CD4-positive, CD25-positive, alpha-beta regulatory T cell (primary cell): ENCODE measurements at regions not wholly inside any gene's neighbourhood (a gene's known extent, or its start where the extent isn't known, plus 50 kb on each side); places are given as distances from the start of the nearest gene placed in this dataset.
"Not testable (repeated sequence)": the region's sequence is repeated elsewhere in the genome, so short reads cannot be mapped to it uniquely, and the experiment has no call there.

Source experiments
- ATAC-seq, 2 donors: fragments of 150-1000 bp; cut with Tn5 transposase; one replicate each; pipeline ENCODE4 v1.10.0; 2021; ENCODE audit warnings: low read depth in 2 of 2, moderate number of reproducible peaks in 2 of 2, moderate library complexity in 1 of 2
- DNase-seq, 3 donors: peaks; one replicate each; pipeline versions ENCODE4 v3.0.0 to v3.0.0-alpha.2; 2012 to 2022; ENCODE audit warnings: mixed read lengths in 1 of 3
- H3K27ac ChIP-seq: one replicate; pipeline ENCODE4 v1.7.0; 2013; ENCODE audit warnings: mild to moderate bottlenecking, low read length; ENCODE audit not compliant: insufficient read depth, poor library complexity, severe bottlenecking
- H3K27me3 ChIP-seq: one replicate; pipeline ENCODE4 v1.7.0; 2013; ENCODE audit warnings: low read length; ENCODE audit not compliant: control insufficient read depth, insufficient read depth
- H3K36me3 ChIP-seq: one replicate; pipeline ENCODE4 v1.7.0; 2013; ENCODE audit warnings: mild to moderate bottlenecking, low read length, moderate library complexity; ENCODE audit not compliant: control insufficient read depth, insufficient read depth
- H3K4me1 ChIP-seq: 2 replicates; pipeline ENCODE4 v1.7.0; 2013; ENCODE audit warnings: mild to moderate bottlenecking, low read length; ENCODE audit not compliant: insufficient read depth, control insufficient read depth, poor library complexity, severe bottlenecking
- H3K4me3 ChIP-seq: one replicate; pipeline ENCODE4 v1.7.0; 2013; ENCODE audit warnings: low read depth, mild to moderate bottlenecking, low read length, moderate library complexity
- H3K9me3 ChIP-seq, 2 experiments: 1 replicate in 1 of 2; 2 replicates in 1 of 2; pipeline ENCODE4 v1.7.0; 2013; ENCODE audit warnings: low read length in 2 of 2, mild to moderate bottlenecking in 1 of 2, moderate library complexity in 1 of 2; ENCODE audit not compliant: control insufficient read depth in 2 of 2
- H3K27ac Mint-ChIP-seq, 3 donors: one replicate each; pipeline ENCODE4 v1.8.0; 2020 to 2022; ENCODE audit warnings: mild to moderate bottlenecking in 3 of 3, mixed read lengths in 3 of 3, moderate library complexity in 2 of 3
- H3K27me3 Mint-ChIP-seq: one replicate; pipeline ENCODE4 v1.8.0; 2022; ENCODE audit warnings: mild to moderate bottlenecking, mixed read lengths
- H3K36me3 Mint-ChIP-seq: one replicate; pipeline ENCODE4 v1.8.0; 2020; ENCODE audit warnings: mixed read lengths
- H3K4me1 Mint-ChIP-seq, 4 donors: one replicate each; pipeline ENCODE4 v1.8.0; 2020 to 2022; ENCODE audit warnings: mixed read lengths in 4 of 4, mild to moderate bottlenecking in 1 of 4
- H3K4me3 Mint-ChIP-seq, 4 donors: one replicate each; pipeline ENCODE4 v1.8.0; 2020 to 2022; ENCODE audit warnings: mild to moderate bottlenecking in 4 of 4, mixed read lengths in 4 of 4, moderate library complexity in 3 of 4
- H3K9me3 Mint-ChIP-seq, 7 donors: one replicate each; pipeline ENCODE4 v1.8.0; 2020 to 2022; ENCODE audit warnings: mixed read lengths in 7 of 7, mild to moderate bottlenecking in 3 of 7, moderate library complexity in 2 of 7

DNA sequence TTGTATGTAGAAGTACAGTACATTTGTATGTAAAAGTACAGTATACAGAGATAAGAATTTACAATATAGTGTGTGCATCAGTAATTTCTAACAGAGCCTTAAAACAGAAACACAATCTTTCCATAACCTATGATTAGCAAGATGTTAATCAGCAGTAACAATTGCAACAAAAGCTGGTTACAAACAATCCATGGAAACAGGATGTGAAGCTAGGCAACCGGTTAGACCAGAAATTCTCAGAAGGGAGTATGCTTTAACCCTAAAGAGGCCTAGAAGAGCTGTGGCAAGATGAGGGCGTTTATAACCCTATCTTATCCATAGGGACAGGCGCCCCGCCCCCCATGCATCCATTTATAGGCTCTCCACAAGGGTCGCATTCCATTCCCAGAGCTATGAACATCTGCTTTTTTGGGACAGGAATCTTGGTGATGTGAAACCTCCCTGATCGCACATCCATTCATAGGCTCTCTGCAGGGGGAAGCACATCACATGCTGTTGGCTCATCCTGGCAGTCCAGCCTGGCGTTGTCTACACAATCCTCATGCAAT, 180.3 kb downstream of the PDGFRA start:
- not testable (repeated sequence) for H3K36me3 ChIP-seq, H3K9me3 Mint-ChIP-seq, H3K4me3 ChIP-seq, H3K9me3 ChIP-seq, ATAC-seq, H3K4me3 Mint-ChIP-seq, H3K4me1 ChIP-seq, H3K27me3 Mint-ChIP-seq, H3K27me3 ChIP-seq, DNase-seq, H3K27ac ChIP-seq, H3K36me3 Mint-ChIP-seq, H3K4me1 Mint-ChIP-seq, H3K27ac Mint-ChIP-seq

DNA sequence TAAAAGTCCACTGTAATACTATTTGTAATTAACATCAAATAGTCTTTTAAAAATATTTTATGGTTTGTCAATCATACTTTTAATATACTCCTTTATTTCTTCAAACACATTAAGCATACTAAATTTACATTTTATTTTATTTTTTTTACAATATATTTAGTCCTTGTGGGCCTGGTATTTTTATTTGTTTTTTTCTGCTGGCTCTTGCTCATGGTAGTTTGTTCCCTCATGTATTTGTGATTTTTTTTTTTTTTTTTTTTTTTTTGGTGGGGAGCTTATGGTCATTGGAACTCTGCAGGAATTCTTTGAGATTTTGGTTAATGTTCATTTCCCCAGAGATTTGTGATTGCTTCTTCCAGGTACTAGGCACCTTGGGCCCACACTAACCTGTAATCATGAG, 185.5 kb downstream of the PDGFRA start:
- ATAC-seq (no peak), DNase-seq (no peak)
- H3K36me3 Mint-ChIP-seq = no peaks in the 10 kb centered on the region

DNA sequence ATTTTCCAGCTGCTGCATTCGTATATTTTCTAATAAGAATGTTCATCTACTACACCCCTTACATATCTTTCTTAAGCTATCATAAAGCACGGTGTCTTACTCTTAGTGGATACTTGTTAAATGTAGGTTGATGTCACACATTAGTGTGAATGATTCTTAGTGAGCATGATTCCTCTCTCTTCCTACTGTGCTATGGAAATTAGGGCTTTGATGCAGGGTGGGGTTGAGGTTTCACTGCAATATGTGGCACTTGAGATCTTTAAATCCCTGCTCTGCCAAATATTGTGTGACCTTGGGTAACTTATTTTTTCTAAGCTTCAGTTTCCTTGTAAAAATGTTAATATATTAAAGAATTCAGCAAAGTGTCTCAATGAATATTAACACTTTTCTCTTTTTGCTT, 188.4 kb downstream of the PDGFRA start:
- Histone ChIP-seq H3K27me3 (no peaks in the 10 kb centered on the region), H3K4me1 (no peaks in the 10 kb centered on the region), H3K4me3 (no peak overlapping the region), H3K36me3 (no peaks in the 10 kb centered on the region), H3K9me3 (no peaks in the 10 kb centered on the region), H3K27ac (no peak overlapping the region)
- no peaks in the 10 kb centered on the region for H3K36me3 Mint-ChIP-seq
- no peak for ATAC-seq
- no peak overlapping the region for H3K4me3 Mint-ChIP-seq
- H3K4me1 Mint-ChIP-seq = no peaks in the 10 kb centered on the region
- no peak for DNase-seq
- H3K9me3 Mint-ChIP-seq = peaks cover 0 to 9% (median 4%) of the 10 kb centered on the region in 7 donors
- H3K27me3 Mint-ChIP-seq = no peaks in the 10 kb centered on the region
- H3K27ac Mint-ChIP-seq = no peak overlapping the region

More for the DNA sequence above, 185.5 kb downstream of the PDGFRA start:
- H3K27ac ChIP-seq = no peak overlapping the region
- H3K27me3 Mint-ChIP-seq = no peaks in the 10 kb centered on the region
- no peaks in the 10 kb centered on the region for H3K9me3 ChIP-seq
- no peaks in the 10 kb centered on the region for H3K4me1 ChIP-seq
- no peaks in the 10 kb centered on the region for H3K36me3 ChIP-seq
- H3K9me3 Mint-ChIP-seq = peaks cover 0 to 9% (median 3%) of the 10 kb centered on the region in 7 donors
- no peaks in the 10 kb centered on the region for H3K27me3 ChIP-seq
- H3K27ac Mint-ChIP-seq = no peak overlapping the region
- no peak overlapping the region for H3K4me3 ChIP-seq
- no peak overlapping the region for H3K4me3 Mint-ChIP-seq
- no peaks in the 10 kb centered on the region for H3K4me1 Mint-ChIP-seq

GRCh38 chr4:54418468-54418867, 189.4 kb downstream of the PDGFRA start:
- no peaks in the 10 kb centered on the region for H3K36me3 Mint-ChIP-seq
- H3K27ac Mint-ChIP-seq = no peak overlapping the region
- H3K9me3 Mint-ChIP-seq = peaks cover 0 to 9% (median 3%) of the 10 kb centered on the region in 7 donors
- DNase-seq (no peak), ATAC-seq (no peak)
- H3K27me3 Mint-ChIP-seq = no peaks in the 10 kb centered on the region
- Histone ChIP-seq H3K27ac (no peak overlapping the region), H3K9me3 (no peaks in the 10 kb centered on the region), H3K36me3 (no peaks in the 10 kb centered on the region), H3K4me3 (no peak overlapping the region), H3K27me3 (no peaks in the 10 kb centered on the region), H3K4me1 (no peaks in the 10 kb centered on the region)
- no peak overlapping the region for H3K4me3 Mint-ChIP-seq
- no peaks in the 10 kb centered on the region for H3K4me1 Mint-ChIP-seq

DNA sequence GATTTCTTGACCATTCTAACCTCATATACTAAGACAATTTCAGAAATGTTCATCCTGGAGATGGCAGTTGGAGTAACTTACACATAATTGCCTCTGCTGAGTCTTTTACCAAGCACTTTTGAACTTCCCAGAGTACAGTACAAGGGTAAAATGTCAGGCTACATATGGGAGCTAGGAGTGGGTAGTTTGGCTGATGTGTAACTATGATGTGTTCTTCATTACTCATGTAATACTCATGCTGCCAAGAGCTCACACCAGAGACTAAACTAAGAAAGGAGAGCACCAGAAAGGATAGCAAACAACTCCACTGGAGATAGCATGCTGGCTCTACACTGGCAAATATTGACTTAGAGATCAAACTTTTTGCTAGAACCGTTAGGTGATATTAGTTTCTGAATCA, 194.0 kb downstream of the PDGFRA start:
- Histone ChIP-seq H3K9me3 (no peaks in the 10 kb centered on the region), H3K4me1 (no peaks in the 10 kb centered on the region), H3K27ac (no peak overlapping the region), H3K36me3 (no peaks in the 10 kb centered on the region), H3K4me3 (no peak overlapping the region), H3K27me3 (no peaks in the 10 kb centered on the region)
- H3K27me3 Mint-ChIP-seq = no peaks in the 10 kb centered on the region
- no peak for DNase-seq
- H3K4me3 Mint-ChIP-seq = no peak overlapping the region
- ATAC-seq = no peak
- no peaks in the 10 kb centered on the region for H3K4me1 Mint-ChIP-seq
- no peak overlapping the region for H3K27ac Mint-ChIP-seq
- no peaks in the 10 kb centered on the region for H3K36me3 Mint-ChIP-seq
- H3K9me3 Mint-ChIP-seq = peaks cover 0 to 3% (median 1%) of the 10 kb centered on the region in 7 donors

DNA sequence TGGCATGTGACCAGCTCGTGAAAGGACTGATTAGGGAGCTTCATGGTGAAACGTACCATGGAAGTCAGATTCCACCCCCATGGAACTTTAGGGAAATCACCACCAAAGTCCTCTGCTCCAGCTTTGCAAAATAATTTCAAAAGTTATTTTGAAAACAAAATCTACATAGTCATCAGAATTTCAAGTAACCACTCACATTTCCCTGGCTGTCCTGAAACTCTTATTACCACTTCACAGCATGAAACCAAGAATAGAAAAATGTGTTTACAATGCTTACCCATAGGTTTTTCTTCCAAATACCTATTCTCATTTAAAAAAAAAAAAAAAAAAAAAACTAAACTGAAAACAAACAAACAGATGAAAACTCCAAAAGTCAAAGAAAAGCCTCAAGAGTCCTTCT, 198.7 kb downstream of the PDGFRA start:
- H3K4me3 Mint-ChIP-seq = no peak overlapping the region
- ATAC-seq (no peak), DNase-seq (no peak)
- H3K27ac ChIP-seq = no peak overlapping the region
- H3K27ac Mint-ChIP-seq = no peak overlapping the region
- no peaks in the 10 kb centered on the region for H3K36me3 ChIP-seq
- H3K4me1 Mint-ChIP-seq = no peaks in the 10 kb centered on the region
- no peaks in the 10 kb centered on the region for H3K27me3 Mint-ChIP-seq
- H3K4me1 ChIP-seq = no peaks in the 10 kb centered on the region
- H3K27me3 ChIP-seq = no peaks in the 10 kb centered on the region
- H3K9me3 ChIP-seq = no peaks in the 10 kb centered on the region
- H3K9me3 Mint-ChIP-seq = peaks cover 0 to 9% (median 0%) of the 10 kb centered on the region in 7 donors
- H3K4me3 ChIP-seq = no peak overlapping the region
- no peaks in the 10 kb centered on the region for H3K36me3 Mint-ChIP-seq

DNA sequence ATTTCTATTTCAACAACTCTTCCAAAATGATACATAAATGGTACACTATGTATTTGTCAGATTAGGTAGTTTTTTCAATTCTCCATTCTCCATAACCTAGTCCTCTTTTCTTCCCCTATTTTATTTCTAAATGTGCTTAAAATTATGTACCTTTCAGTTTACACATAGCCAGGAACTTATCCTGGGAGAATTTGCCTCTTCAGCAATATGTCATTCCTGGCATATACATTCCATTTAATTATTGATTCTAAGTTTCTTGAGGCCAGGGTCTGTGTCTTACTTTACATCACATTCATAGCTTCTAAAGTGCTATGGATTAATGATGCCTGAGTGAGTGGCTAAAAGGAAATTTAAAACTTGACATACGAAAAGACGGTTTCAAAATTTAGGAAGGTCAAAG, 199.8 kb downstream of the PDGFRA start:
- no peaks in the 10 kb centered on the region for H3K27me3 Mint-ChIP-seq
- Histone ChIP-seq H3K27ac (no peak overlapping the region), H3K27me3 (no peaks in the 10 kb centered on the region), H3K36me3 (no peaks in the 10 kb centered on the region), H3K4me1 (no peaks in the 10 kb centered on the region), H3K4me3 (no peak overlapping the region), H3K9me3 (no peaks in the 10 kb centered on the region)
- H3K4me1 Mint-ChIP-seq = no peaks in the 10 kb centered on the region
- H3K27ac Mint-ChIP-seq = no peak overlapping the region
- DNase-seq (no peak), ATAC-seq (no peak)
- H3K9me3 Mint-ChIP-seq = peaks cover 0 to 13% (median 0%) of the 10 kb centered on the region in 7 donors
- H3K4me3 Mint-ChIP-seq = no peak overlapping the region
- H3K36me3 Mint-ChIP-seq = no peaks in the 10 kb centered on the region

DNA sequence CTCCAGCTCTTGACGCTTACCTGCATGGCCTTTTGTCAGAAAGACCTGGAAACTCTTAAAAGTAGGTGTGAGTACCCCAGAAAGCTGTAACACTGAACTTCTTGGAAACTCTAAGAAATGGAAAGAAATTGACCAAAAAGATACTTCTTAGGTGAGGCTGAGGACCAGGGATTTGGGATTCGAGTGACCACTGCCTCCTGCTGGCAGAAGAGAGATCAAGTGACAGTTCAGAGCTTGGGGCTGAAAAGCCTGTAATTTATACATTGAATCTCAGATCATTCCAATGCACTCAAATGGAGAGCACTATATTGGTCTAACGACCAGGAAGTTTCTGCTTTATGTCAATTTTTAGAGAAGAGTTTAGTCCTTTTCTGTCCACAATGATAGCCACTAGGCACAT, 204.6 kb downstream of the PDGFRA start:
- Mint-ChIP-seq H3K4me1 (no peaks in the 10 kb centered on the region), H3K9me3 (peaks cover 0 to 10% (median 2%) of the 10 kb centered on the region in 7 donors), H3K27me3 (peaks cover 4% of the 10 kb centered on the region), H3K27ac (no peak overlapping the region), H3K4me3 (no peak overlapping the region), H3K36me3 (no peaks in the 10 kb centered on the region)
- H3K27me3 ChIP-seq = no peaks in the 10 kb centered on the region
- peak in 1 of 3 donors; percentile 8 for DNase-seq
- H3K9me3 ChIP-seq = no peaks in the 10 kb centered on the region
- H3K36me3 ChIP-seq = no peaks in the 10 kb centered on the region
- H3K4me3 ChIP-seq = no peak overlapping the region
- ATAC-seq = no peak
- H3K4me1 ChIP-seq = no peaks in the 10 kb centered on the region
- no peak overlapping the region for H3K27ac ChIP-seq
